Common myeloid progenitor, CD34-positive (primary cell): ENCODE measurements at regions not wholly inside any gene's neighbourhood (a gene's known extent, or its start where the extent isn't known, plus 50 kb on each side); places are given as distances from the start of the nearest gene placed in this dataset.

Experiments used
- CTCF ChIA-PET: fragments of 350-600 bp; sonication (Branson Sonifier 250); formaldehyde crosslinking; loops from one replicate; lab custom pipeline; 2021; ENCODE audit warnings: antibody characterized with exemption; lab: Charles Lee
- POLR2A ChIA-PET: fragments of 350-600 bp; sonication (Branson Sonifier 250); formaldehyde crosslinking; loops from one replicate; lab custom pipeline; 2021; ENCODE audit warnings: antibody characterized with exemption; lab: Charles Lee
- DNase-seq, 3 donors: peaks; one replicate each; pipeline versions ENCODE4 v3.0.0 to v3.0.0-alpha.2; 2013
- H3K27ac ChIP-seq, 2 experiments: 1 replicate in 1 of 2; 2 replicates in 1 of 2; pipeline ENCODE4 v1.7.0; 2013; ENCODE audit warnings: inconsistent platforms in 2 of 2, low read length in 2 of 2, mild to moderate bottlenecking in 2 of 2, low read depth in 1 of 2, moderate library complexity in 1 of 2; ENCODE audit not compliant: severe bottlenecking in 2 of 2, insufficient read depth in 1 of 2, poor library complexity in 1 of 2
- H3K27me3 ChIP-seq, 5 experiments: replicated peaks in 2 of 5; 1 replicate in 3 of 5; 2 replicates in 2 of 5; pipeline versions ENCODE4 v1.6.1 to v1.7.0; 2013; ENCODE audit warnings: low read length in 4 of 5, mild to moderate bottlenecking in 2 of 5, moderate library complexity in 2 of 5, inconsistent platforms in 1 of 5; ENCODE audit not compliant: insufficient read depth in 5 of 5, control insufficient read depth in 4 of 5
- H3K36me3 ChIP-seq, 4 experiments: 1 replicate in 2 of 4; 2 replicates in 2 of 4; pipeline versions ENCODE4 v1.6.1 to v1.7.0; 2013; ENCODE audit warnings: low read length in 3 of 4, control low read depth in 1 of 4, mild to moderate bottlenecking in 1 of 4; ENCODE audit not compliant: control insufficient read depth in 4 of 4, insufficient read depth in 4 of 4
- H3K4me1 ChIP-seq, 4 experiments: 1 replicate in 3 of 4; 2 replicates in 1 of 4; pipeline versions ENCODE4 v1.6.1 to v1.7.1; 2013; ENCODE audit warnings: low read length in 3 of 4, mild to moderate bottlenecking in 3 of 4, control low read depth in 1 of 4, inconsistent platforms in 1 of 4, moderate library complexity in 1 of 4; ENCODE audit not compliant: control insufficient read depth in 4 of 4, insufficient read depth in 4 of 4; ENCODE audit errors: control extremely low read depth in 1 of 4
- H3K4me3 ChIP-seq, 7 experiments: 1 replicate in 4 of 7; 2 replicates in 3 of 7; pipeline versions ENCODE4 v1.5.1 to v1.7.0; 2013; ENCODE audit warnings: mild to moderate bottlenecking in 7 of 7, low read length in 6 of 7, moderate library complexity in 6 of 7, inconsistent platforms in 2 of 7, low read depth in 2 of 7, control low read depth in 1 of 7; ENCODE audit not compliant: insufficient read depth in 4 of 7, control insufficient read depth in 1 of 7; ENCODE audit errors: extremely low read depth in 1 of 7
- H3K9me3 ChIP-seq, 5 experiments: 1 replicate in 4 of 5; 2 replicates in 1 of 5; pipeline versions ENCODE4 v1.6.1 to v1.7.1; 2013; ENCODE audit warnings: low read length in 4 of 5, mild to moderate bottlenecking in 2 of 5, inconsistent platforms in 1 of 5, low read depth in 1 of 5, moderate library complexity in 1 of 5; ENCODE audit not compliant: control insufficient read depth in 4 of 5, insufficient read depth in 2 of 5; ENCODE audit errors: control extremely low read depth in 1 of 5
- WGBS: methylation state at CpG from one replicate; pipeline ENCODE4 v1.1.5; 2013; ENCODE audit not compliant: insufficient coverage; 5-methylcytosine and 5-hydroxymethylcytosine counted together

GRCh38 chr3:165636684-165637015 lies 200.6 kb downstream of the BCHE start:
- CTCF ChIA-PET = no interaction called here
- no CpG with 5 or more reads among the region's 1 CpG for WGBS
- Histone ChIP-seq H3K4me1 (peaks cover 0 to under 1% (median 0%) of the 10 kb centered on the region in 4 experiments), H3K27me3 (no peaks in the 10 kb centered on the region), H3K4me3 (no peak overlapping the region), H3K27ac (no peak overlapping the region), H3K9me3 (no peaks in the 10 kb centered on the region), H3K36me3 (no peaks in the 10 kb centered on the region)
- DNase-seq = no peak
- POLR2A ChIA-PET = no interaction called here

GRCh38 chr3:165635791-165636683 lies 201.2 kb downstream of the BCHE start:
- no peaks in the 10 kb centered on the region for H3K36me3 ChIP-seq
- H3K4me1 ChIP-seq = no peaks in the 10 kb centered on the region
- POLR2A ChIA-PET = interaction anchor here (0.6 kb wide), 1 partner anchor 1167 kb away, joined by 5 read pairs; no protein-coding TSS in a partner anchor
- 93% methylated on average over 3 of the region's 5 CpGs for WGBS
- no peaks in the 10 kb centered on the region for H3K9me3 ChIP-seq
- H3K4me3 ChIP-seq = no peak overlapping the region
- CTCF ChIA-PET = no interaction called here
- H3K27me3 ChIP-seq = no peaks in the 10 kb centered on the region
- DNase-seq = no peak
- H3K27ac ChIP-seq = no peak overlapping the region

GRCh38 chr3:165624761-165625160 lies 212.5 kb downstream of the BCHE start:
- Histone ChIP-seq H3K36me3 (no peaks in the 10 kb centered on the region), H3K4me1 (no peaks in the 10 kb centered on the region), H3K9me3 (peaks cover 0 to 7% (median 0%) of the 10 kb centered on the region in 5 experiments), H3K27ac (no peak overlapping the region), H3K27me3 (peaks cover 0 to 2% (median 0%) of the 10 kb centered on the region in 5 experiments), H3K4me3 (no peak overlapping the region)
- ChIA-PET CTCF (no interaction called here), POLR2A (no interaction called here)
- DNase-seq = no peak
- WGBS = 90% methylated on average over 2 of the region's 3 CpGs

- no peaks in the 10 kb centered on the region for H3K4me1 ChIP-seq
- H3K27me3 ChIP-seq = peaks cover 0 to 2% (median 0%) of the 10 kb centered on the region in 5 experiments
- no peak overlapping the region for H3K4me3 ChIP-seq
- DNase-seq = no peak
- POLR2A ChIA-PET = no interaction called here
- CTCF ChIA-PET = no interaction called here
- H3K27ac ChIP-seq = no peak overlapping the region
- no peaks in the 10 kb centered on the region for H3K36me3 ChIP-seq
- peaks cover 0 to 7% (median 0%) of the 10 kb centered on the region in 5 experiments for H3K9me3 ChIP-seq
- WGBS = 100% methylated on average over 2 of the region's 2 CpGs
Measured at GRCh38 chr3:165622356-165622755, 214.9 kb downstream of the BCHE start.

GRCh38 chr3:165619069-165619468 lies 218.2 kb downstream of the BCHE start:
- Histone ChIP-seq H3K36me3 (no peaks in the 10 kb centered on the region), H3K27ac (no peak overlapping the region), H3K4me1 (no peaks in the 10 kb centered on the region), H3K27me3 (peaks cover 0 to 2% (median 0%) of the 10 kb centered on the region in 5 experiments), H3K4me3 (no peak overlapping the region), H3K9me3 (peaks cover 0 to 7% (median 2%) of the 10 kb centered on the region in 5 experiments)
- 100% methylated on average over 1 of the region's 2 CpGs for WGBS
- POLR2A ChIA-PET = no interaction called here
- DNase-seq = no peak
- CTCF ChIA-PET = no interaction called here

- Histone ChIP-seq H3K4me1 (no peaks in the 10 kb centered on the region), H3K36me3 (no peaks in the 10 kb centered on the region), H3K4me3 (no peak overlapping the region), H3K27ac (no peak overlapping the region), H3K27me3 (no peaks in the 10 kb centered on the region), H3K9me3 (peaks cover 0 to 4% (median 2%) of the 10 kb centered on the region in 5 experiments)
- POLR2A ChIA-PET = no interaction called here
- CTCF ChIA-PET = no interaction called here
- no peak for DNase-seq
Measured at GRCh38 chr3:165617134-165617533, 220.1 kb downstream of the BCHE start.

- WGBS = 100% methylated on average over 1 of the region's 1 CpG
- DNase-seq = no peak
- ChIA-PET POLR2A (no interaction called here), CTCF (no interaction called here)
- Histone ChIP-seq H3K9me3 (peaks cover 0 to 2% (median 0%) of the 10 kb centered on the region in 5 experiments), H3K4me3 (no peak overlapping the region), H3K27me3 (no peaks in the 10 kb centered on the region), H3K27ac (no peak overlapping the region), H3K4me1 (no peaks in the 10 kb centered on the region), H3K36me3 (no peaks in the 10 kb centered on the region)
Measured at GRCh38 chr3:165614337-165614736, 222.9 kb downstream of the BCHE start.
